ENCODE measurements at regions not wholly inside any gene's neighbourhood (a gene's known extent, or its start where the extent isn't known, plus 50 kb on each side); places are given as distances from the start of the nearest gene placed in this dataset.

DNA sequence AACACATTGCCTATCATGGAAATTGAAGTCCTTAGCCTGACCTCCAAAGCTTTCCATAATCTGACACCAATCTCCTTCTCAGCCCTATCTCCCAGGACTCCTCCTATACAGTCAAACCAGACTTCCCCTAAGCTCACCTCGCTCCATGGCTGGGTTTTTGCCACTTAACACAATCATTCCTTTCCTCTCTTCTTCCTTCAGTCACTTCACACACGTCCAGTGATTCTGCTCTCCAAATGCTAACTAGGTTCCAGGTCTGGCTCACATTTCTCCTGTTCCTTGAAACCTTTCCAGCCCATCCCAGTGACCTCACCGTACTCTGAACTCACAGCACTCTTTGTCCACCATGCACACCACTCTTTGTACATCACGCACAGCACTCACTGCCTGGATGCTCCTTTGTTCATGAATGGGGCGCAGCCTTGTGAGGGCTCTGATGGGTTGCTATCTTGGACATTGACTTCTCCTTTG is 98.4 kb downstream of the GLUL start:
- peaks cover 0 to 18% of the 10 kb centered on the region in 2 experiments; a peak in 2 of 4 replicates for H3K4me1 ChIP-seq (ENCODE audit: control insufficient read depth in 1 of 2, insufficient read depth in 2 of 2, low read length in 2 of 2)
- ChIA-PET RAD21 (ENCODE audit: low non-redundant PET in 1 of 2, low total read pairs in 2 of 2, uncharacterized antibody in 2 of 2, unreplicated experiment in 2 of 2) (no interaction called here), POLR2A (no interaction called here), CTCF (no interaction called here)
- H3K36me3 ChIP-seq (ENCODE audit: control insufficient read depth in 1 of 2, insufficient read depth in 2 of 2, low read length in 2 of 2), result no peaks in the 10 kb centered on the region
- H3K9me3 ChIP-seq (ENCODE audit: control insufficient read depth in 1 of 2, insufficient read depth in 1 of 2, low read depth in 1 of 2, low read length in 2 of 2), result no peaks in the 10 kb centered on the region
- ATAC-seq (no peak), DNase-seq (ENCODE audit: low read depth, low spot score) (no peak)
- no peak for TF ChIP-seq SP1 (IDR thresholded peaks at IDR 0.05; ENCODE audit: low read depth)
- no peak for TF ChIP-seq CEBPB (IDR thresholded peaks at IDR 0.05; ENCODE audit: low read depth)
- no peak for TF ChIP-seq EZH2phosphoT487 (IDR thresholded peaks at IDR 0.05; ENCODE audit: borderline replicate concordance)
- TF ChIP-seq, protein P1, sequence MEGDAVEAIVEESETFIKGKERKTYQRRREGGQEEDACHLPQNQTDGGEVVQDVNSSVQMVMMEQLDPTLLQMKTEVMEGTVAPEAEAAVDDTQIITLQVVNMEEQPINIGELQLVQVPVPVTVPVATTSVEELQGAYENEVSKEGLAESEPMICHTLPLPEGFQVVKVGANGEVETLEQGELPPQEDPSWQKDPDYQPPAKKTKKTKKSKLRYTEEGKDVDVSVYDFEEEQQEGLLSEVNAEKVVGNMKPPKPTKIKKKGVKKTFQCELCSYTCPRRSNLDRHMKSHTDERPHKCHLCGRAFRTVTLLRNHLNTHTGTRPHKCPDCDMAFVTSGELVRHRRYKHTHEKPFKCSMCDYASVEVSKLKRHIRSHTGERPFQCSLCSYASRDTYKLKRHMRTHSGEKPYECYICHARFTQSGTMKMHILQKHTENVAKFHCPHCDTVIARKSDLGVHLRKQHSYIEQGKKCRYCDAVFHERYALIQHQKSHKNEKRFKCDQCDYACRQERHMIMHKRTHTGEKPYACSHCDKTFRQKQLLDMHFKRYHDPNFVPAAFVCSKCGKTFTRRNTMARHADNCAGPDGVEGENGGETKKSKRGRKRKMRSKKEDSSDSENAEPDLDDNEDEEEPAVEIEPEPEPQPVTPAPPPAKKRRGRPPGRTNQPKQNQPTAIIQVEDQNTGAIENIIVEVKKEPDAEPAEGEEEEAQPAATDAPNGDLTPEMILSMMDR (IDR thresholded peaks at IDR 0.05 in 2 of 3, conservative IDR thresholded peaks at IDR 0.05 in 1 of 3; ENCODE audit: borderline replicate concordance in 1 of 3, insufficient read depth in 1 of 3, low read depth in 2 of 3, low read length in 2 of 3), result no peak
- TF ChIP-seq YY1 (IDR thresholded peaks at IDR 0.05; ENCODE audit: extremely low read depth, insufficient replicate concordance, low read depth, low read length), result no peak
- TF ChIP-seq, protein P2, sequence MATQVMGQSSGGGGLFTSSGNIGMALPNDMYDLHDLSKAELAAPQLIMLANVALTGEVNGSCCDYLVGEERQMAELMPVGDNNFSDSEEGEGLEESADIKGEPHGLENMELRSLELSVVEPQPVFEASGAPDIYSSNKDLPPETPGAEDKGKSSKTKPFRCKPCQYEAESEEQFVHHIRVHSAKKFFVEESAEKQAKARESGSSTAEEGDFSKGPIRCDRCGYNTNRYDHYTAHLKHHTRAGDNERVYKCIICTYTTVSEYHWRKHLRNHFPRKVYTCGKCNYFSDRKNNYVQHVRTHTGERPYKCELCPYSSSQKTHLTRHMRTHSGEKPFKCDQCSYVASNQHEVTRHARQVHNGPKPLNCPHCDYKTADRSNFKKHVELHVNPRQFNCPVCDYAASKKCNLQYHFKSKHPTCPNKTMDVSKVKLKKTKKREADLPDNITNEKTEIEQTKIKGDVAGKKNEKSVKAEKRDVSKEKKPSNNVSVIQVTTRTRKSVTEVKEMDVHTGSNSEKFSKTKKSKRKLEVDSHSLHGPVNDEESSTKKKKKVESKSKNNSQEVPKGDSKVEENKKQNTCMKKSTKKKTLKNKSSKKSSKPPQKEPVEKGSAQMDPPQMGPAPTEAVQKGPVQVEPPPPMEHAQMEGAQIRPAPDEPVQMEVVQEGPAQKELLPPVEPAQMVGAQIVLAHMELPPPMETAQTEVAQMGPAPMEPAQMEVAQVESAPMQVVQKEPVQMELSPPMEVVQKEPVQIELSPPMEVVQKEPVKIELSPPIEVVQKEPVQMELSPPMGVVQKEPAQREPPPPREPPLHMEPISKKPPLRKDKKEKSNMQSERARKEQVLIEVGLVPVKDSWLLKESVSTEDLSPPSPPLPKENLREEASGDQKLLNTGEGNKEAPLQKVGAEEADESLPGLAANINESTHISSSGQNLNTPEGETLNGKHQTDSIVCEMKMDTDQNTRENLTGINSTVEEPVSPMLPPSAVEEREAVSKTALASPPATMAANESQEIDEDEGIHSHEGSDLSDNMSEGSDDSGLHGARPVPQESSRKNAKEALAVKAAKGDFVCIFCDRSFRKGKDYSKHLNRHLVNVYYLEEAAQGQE (IDR thresholded peaks at IDR 0.05; ENCODE audit: low read depth), result no peak
- no peak for TF ChIP-seq FOSL1 (IDR thresholded peaks at IDR 0.05; ENCODE audit: low read depth)
- TF ChIP-seq, protein P3, sequence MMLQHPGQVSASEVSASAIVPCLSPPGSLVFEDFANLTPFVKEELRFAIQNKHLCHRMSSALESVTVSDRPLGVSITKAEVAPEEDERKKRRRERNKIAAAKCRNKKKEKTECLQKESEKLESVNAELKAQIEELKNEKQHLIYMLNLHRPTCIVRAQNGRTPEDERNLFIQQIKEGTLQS (IDR thresholded peaks at IDR 0.05), result no peak
- no peak for TF ChIP-seq ELF1 (IDR thresholded peaks at IDR 0.05; ENCODE audit: borderline replicate concordance, low read depth)
- TF ChIP-seq EZH2 (IDR thresholded peaks at IDR 0.05), result no peak
- TF ChIP-seq, protein P4, sequence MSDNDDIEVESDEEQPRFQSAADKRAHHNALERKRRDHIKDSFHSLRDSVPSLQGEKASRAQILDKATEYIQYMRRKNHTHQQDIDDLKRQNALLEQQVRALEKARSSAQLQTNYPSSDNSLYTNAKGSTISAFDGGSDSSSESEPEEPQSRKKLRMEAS (IDR thresholded peaks at IDR 0.05), result no peak
- TF ChIP-seq POLR2A (IDR thresholded peaks at IDR 0.05; ENCODE audit: borderline replicate concordance, extremely low read depth, insufficient read depth, insufficient read length), result no peak
- TF ChIP-seq EGR1 (IDR thresholded peaks at IDR 0.05; ENCODE audit: low read depth), result no peak
- no peak for TF ChIP-seq ZNF274 (IDR thresholded peaks at IDR 0.05; ENCODE audit: low read depth, low read length)
- no peak for TF ChIP-seq POLR2AphosphoS5 (IDR thresholded peaks at IDR 0.05; ENCODE audit: low read depth, low read length)
- no peak for TF ChIP-seq CBX3 (IDR thresholded peaks at IDR 0.05; ENCODE audit: low read depth)
- no peak for TF ChIP-seq SIN3A (IDR thresholded peaks at IDR 0.05; ENCODE audit: low read depth)
- no peak for TF ChIP-seq ZFX (IDR thresholded peaks at IDR 0.05)
- TF ChIP-seq JUND (IDR thresholded peaks at IDR 0.05), result no peak
- no peak overlapping the region for H3K4me3 ChIP-seq (replicated peaks in 1 of 2; ENCODE audit: low read depth in 1 of 2, low read length in 2 of 2)
- intact Hi-C loops (cut with micrococcal nuclease), result no loop called here
- no peaks in the 10 kb centered on the region for H3K9me2 ChIP-seq (ENCODE audit: insufficient read depth)
- BruUV-seq (replicated peaks), result no TSS peak
- H3K27ac ChIP-seq (ENCODE audit: low read depth, low read length), result no peak overlapping the region
- no peaks in the 10 kb centered on the region for H3K27me3 ChIP-seq (ENCODE audit: insufficient read depth, low read length)
- no peak overlapping the region for H3K4me2 ChIP-seq (ENCODE audit: low read length)
- H4K20me1 ChIP-seq (ENCODE audit: insufficient read depth), result no peaks in the 10 kb centered on the region
- no peaks in the 10 kb centered on the region for H3K79me2 ChIP-seq (ENCODE audit: insufficient read depth, low read length)
- no peak overlapping the region for H2AFZ ChIP-seq (ENCODE audit: low read depth, low read length, poor library complexity, severe bottlenecking)
- H3K9ac ChIP-seq (ENCODE audit: low read length), result no peak overlapping the region

Measured in HCT116 (cell line).